NCI-H345 (cell line): ENCODE measurements at regions not wholly inside any gene's neighbourhood (a gene's known extent, or its start where the extent isn't known, plus 50 kb on each side); places are given as distances from the start of the nearest gene placed in this dataset.
"Not testable (repeated sequence)": the region's sequence is repeated elsewhere in the genome, so short reads cannot be mapped to it uniquely, and the experiment has no call there.

Source experiments
- DNase-seq: peaks from one replicate; lab custom pipeline; 2025; lab: John Stamatoyannopoulos, UW

GRCh38 chr6:58406659-58407058 is 1089.2 kb downstream of the PRIM2 start:
- not testable (repeated sequence) for DNase-seq

GRCh38 chr6:58419321-58419720 is 1101.9 kb downstream of the PRIM2 start:
- no peak for DNase-seq
